ENCODE measurements at regions not wholly inside any gene's neighbourhood (a gene's known extent, or its start where the extent isn't known, plus 50 kb on each side); places are given as distances from the start of the nearest gene placed in this dataset.

GRCh38 chr5:67265951-67266350 lies 69.4 kb upstream of the CD180 start:
- TF ChIP-seq POLR2A (IDR thresholded peaks at IDR 0.05; ENCODE audit: borderline replicate concordance, extremely low read depth, insufficient read depth, insufficient read length) (no peak), EZH2phosphoT487 (IDR thresholded peaks at IDR 0.05; ENCODE audit: borderline replicate concordance) (no peak)
